HG03354 (cell line): ENCODE measurements at regions not wholly inside any gene's neighbourhood (a gene's known extent, or its start where the extent isn't known, plus 50 kb on each side); places are given as distances from the start of the nearest gene placed in this dataset.

ENCODE experiments used
- ATAC-seq: cut with Tn5 transposase; IDR thresholded peaks from one replicate; pipeline ENCODE4 v1.9.1; 2021; ENCODE audit warnings: mild to moderate bottlenecking; ENCODE audit not compliant: unreplicated experiment, poor library complexity, severe bottlenecking

GRCh38 chr13:109355875-109356434, 430.4 kb downstream of the IRS2 start:
- no peak for ATAC-seq

- no peak for ATAC-seq
Observed at GRCh38 chr13:109355166-109355565, 431.2 kb downstream of the IRS2 start.

- no peak for ATAC-seq
Observed at GRCh38 chr13:109351236-109351635, 435.1 kb downstream of the IRS2 start.

- no peak for ATAC-seq
Observed at GRCh38 chr13:109348519-109349258, 437.7 kb downstream of the IRS2 start.

- no peak for ATAC-seq
Observed at GRCh38 chr13:109346060-109346459, 440.3 kb downstream of the IRS2 start.

GRCh38 chr13:109345433-109345941, 440.9 kb downstream of the IRS2 start:
- no peak for ATAC-seq

GRCh38 chr13:109344552-109345157, 441.7 kb downstream of the IRS2 start:
- ATAC-seq: no peak

- no peak for ATAC-seq
Observed at GRCh38 chr13:109336730-109337129, 449.7 kb downstream of the IRS2 start.

GRCh38 chr13:109333893-109334651, 452.3 kb downstream of the IRS2 start:
- no peak for ATAC-seq

- no peak for ATAC-seq
Observed at GRCh38 chr13:109332506-109333499, 453.6 kb downstream of the IRS2 start.

- ATAC-seq: no peak
Observed at GRCh38 chr13:109331898-109332297, 454.5 kb downstream of the IRS2 start.

- ATAC-seq: no peak
Observed at GRCh38 chr13:109331011-109331433, 455.4 kb downstream of the IRS2 start.

- no peak for ATAC-seq
Observed at GRCh38 chr13:109330123-109330522, 456.3 kb downstream of the IRS2 start.

GRCh38 chr13:109329175-109329574, 457.2 kb downstream of the IRS2 start:
- no peak for ATAC-seq

GRCh38 chr13:109326601-109327000, 459.8 kb downstream of the IRS2 start:
- ATAC-seq: no peak

GRCh38 chr13:109323338-109323737, 463.0 kb downstream of the IRS2 start:
- no peak for ATAC-seq

GRCh38 chr13:109318945-109319590, 467.3 kb downstream of the IRS2 start:
- ATAC-seq: no peak

- ATAC-seq: no peak
Observed at GRCh38 chr13:109315481-109315880, 470.9 kb downstream of the IRS2 start.

- no peak for ATAC-seq
Observed at GRCh38 chr13:109314101-109314500, 472.3 kb downstream of the IRS2 start.
